Prostate gland (tissue), 2 donors: ENCODE measurements at regions not wholly inside any gene's neighbourhood (a gene's known extent, or its start where the extent isn't known, plus 50 kb on each side); places are given as distances from the start of the nearest gene placed in this dataset.
"Not testable (repeated sequence)": the region's sequence is repeated elsewhere in the genome, so short reads cannot be mapped to it uniquely, and the experiment has no call there.

Experiments
- CTCF ChIP-seq, 4 experiments: fragments of 200-600 bp in 2 of 4; fragments of 450-650 bp in 2 of 4; sonication (generic) in 2 of 4; IDR thresholded peaks; 1 replicate in 3 of 4; 2 replicates in 1 of 4; pipeline ENCODE4 v1.5.1; 2016 to 2019; ENCODE audit warnings: antibody characterized with exemption in 4 of 4, mild to moderate bottlenecking in 2 of 4, moderate library complexity in 2 of 4
- POLR2A ChIP-seq: fragments of 450-650 bp; IDR thresholded peaks from one replicate; pipeline ENCODE4 v1.6.1; 2016; ENCODE audit warnings: antibody characterized with exemption, mild to moderate bottlenecking
- POLR2AphosphoS5 ChIP-seq: sonication (generic); formaldehyde crosslinking; IDR thresholded peaks from one replicate; pipeline ENCODE4 v1.6.1; 2017; ENCODE audit warnings: antibody characterized with exemption

GRCh38 chr1:173330952-173331548 lies 123.9 kb upstream of the TNFSF4 start:
- not testable (repeated sequence) for TF ChIP-seq CTCF (IDR thresholded peaks at IDR 0.05); POLR2A; POLR2AphosphoS5
